ENCODE measurements at regions not wholly inside any gene's neighbourhood (a gene's known extent, or its start where the extent isn't known, plus 50 kb on each side); places are given as distances from the start of the nearest gene placed in this dataset.
"Not testable (repeated sequence)": the region's sequence is repeated elsewhere in the genome, so short reads cannot be mapped to it uniquely, and the experiment has no call there.

- DNase-seq, result no peak
Measured at GRCh38 chr2:22027345-22028005, 903.7 kb downstream of the TDRD15 start.

GRCh38 chr2:22035361-22035830 lies 911.6 kb downstream of the TDRD15 start:
- peak; percentile 71 for DNase-seq

- DNase-seq, result peak; percentile 63
Measured at GRCh38 chr2:22037274-22037673, 913.5 kb downstream of the TDRD15 start.

DNA sequence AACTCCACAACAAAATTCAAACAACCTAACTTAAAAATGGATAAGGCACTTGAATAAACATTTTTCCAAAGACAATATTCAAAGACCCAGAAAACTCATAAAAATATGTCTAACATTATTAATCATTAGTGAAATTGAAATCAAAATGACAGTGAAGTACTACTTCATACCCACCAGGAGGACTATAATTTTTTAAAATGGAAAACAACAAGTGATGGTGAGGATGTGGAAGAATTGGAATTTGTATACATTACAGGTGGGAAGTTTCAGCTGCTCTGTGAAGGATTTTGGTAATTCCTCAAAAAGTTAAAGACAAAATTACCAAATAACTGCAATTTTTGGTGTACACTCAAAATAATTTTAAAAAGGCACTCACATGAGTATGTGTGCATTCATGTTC lies 920.0 kb downstream of the TDRD15 start:
- no peak for DNase-seq

GRCh38 chr2:22055784-22056620 lies 932.2 kb downstream of the TDRD15 start:
- no peak for DNase-seq

DNA sequence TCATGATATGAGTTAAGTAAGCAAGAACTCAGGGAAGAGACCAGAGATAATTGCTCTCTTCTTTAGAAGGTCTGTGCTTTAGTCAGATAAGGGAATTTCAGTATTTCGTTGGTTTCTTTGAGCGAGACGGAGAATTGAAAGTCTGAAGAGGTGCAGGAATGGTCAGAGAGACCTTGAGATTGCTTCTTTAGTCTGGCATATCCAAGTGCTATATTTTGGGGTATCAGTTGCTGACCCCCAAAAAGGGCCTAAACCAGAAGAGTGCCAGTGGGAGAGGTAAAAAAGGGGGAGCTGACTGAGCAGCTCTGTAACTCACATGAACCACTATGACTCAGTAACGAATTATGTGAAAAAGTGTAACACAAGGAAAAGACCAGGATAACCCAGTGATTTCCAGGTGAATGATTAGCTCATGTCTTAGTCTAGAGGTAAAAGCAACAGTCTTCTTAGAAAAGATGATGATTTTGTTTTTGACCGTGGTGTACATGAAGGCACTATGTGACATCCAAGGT lies 932.9 kb downstream of the TDRD15 start:
- DNase-seq, result no peak

GRCh38 chr2:22062679-22063078 lies 938.9 kb downstream of the TDRD15 start:
- no peak for DNase-seq

DNA sequence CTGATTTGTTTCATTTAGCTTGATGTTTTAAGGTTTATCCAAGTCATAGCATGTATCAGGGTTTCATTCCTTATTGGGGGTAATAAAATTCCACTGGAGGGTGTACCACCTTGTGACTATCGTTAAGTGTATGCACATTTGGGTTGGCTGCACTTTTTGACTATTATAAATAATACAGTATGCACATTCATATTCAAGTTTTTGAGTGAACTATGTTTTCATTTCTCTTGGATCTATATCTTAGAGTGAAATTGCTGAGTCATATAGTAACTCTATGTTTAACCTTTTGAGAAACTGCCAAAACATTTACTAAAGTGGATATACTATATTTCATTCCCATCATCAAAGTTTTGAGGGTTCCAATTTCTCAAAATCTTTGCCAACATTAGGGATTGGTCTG lies 952.7 kb downstream of the TDRD15 start:
- DNase-seq, result no peak

- DNase-seq, result no peak
Measured at GRCh38 chr2:22078701-22079100, 954.9 kb downstream of the TDRD15 start.

DNA sequence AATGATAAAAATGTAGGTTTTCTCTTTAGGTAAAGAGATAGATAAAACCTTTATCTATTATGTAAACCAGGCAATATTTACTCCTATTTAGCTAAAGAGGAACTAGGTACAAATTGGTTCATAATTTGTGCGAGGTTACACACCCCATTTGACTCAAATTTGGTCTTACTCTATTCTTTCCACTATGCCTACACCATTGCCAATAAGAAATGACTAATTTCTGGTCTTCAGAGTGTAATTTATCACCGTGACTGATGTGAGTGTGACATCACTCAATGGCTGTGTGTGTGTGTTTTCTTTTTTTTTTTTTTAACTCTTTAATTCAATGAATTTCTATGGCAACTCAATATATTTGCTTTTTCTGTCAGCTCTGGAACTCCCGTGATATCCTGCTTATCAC lies 955.8 kb downstream of the TDRD15 start:
- no peak for DNase-seq

DNA sequence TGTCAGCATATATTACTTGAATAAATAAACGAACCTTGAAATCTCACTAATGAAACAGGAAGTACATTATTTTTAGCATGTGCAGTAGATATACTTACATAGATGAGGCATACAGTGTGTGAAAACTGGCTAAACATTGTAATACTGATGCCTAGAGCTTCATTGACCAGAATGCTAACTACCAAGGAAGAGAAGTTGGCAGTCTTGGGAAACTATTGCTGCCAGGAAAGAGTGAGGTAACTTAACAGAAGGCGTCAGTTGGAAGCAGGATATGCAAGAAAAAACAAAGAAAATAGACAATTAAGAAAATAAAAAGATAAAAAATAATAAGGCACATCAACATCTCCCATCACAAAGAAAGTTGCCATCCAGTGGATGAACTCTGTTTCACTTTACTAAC lies 963.0 kb downstream of the TDRD15 start:
- no peak for DNase-seq

- not testable (repeated sequence) for DNase-seq
Measured at GRCh38 chr2:22103617-22104016, 979.8 kb downstream of the TDRD15 start.

- DNase-seq, result no peak
Measured at GRCh38 chr2:22110244-22110651, 986.5 kb downstream of the TDRD15 start.

- no peak for DNase-seq
Measured at GRCh38 chr2:22124003-22124402, 1000.2 kb downstream of the TDRD15 start.

GRCh38 chr2:22126106-22126505 lies 1002.3 kb downstream of the TDRD15 start:
- no peak for DNase-seq

DNA sequence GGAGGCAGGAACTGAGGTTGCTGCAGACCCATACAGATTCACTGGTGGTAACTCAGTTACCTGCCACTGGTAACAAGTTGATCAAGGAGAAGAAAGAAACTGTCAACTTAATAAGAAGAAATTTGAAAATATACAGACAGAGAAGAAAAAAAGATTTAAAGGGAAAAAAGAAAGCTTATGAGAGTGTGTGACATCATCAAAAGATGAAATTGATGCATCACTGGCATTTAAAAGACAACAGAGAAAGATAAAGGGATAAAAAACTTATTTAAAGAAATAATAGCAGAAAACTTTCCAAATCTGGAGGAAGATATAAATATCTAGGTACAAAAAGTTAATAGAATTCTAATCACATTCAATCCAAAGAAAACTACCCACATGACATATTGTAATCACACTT lies 1003.2 kb downstream of the TDRD15 start:
- no peak for DNase-seq

GRCh38 chr2:22134421-22134820 lies 1010.7 kb downstream of the TDRD15 start:
- DNase-seq, result no peak

DNA sequence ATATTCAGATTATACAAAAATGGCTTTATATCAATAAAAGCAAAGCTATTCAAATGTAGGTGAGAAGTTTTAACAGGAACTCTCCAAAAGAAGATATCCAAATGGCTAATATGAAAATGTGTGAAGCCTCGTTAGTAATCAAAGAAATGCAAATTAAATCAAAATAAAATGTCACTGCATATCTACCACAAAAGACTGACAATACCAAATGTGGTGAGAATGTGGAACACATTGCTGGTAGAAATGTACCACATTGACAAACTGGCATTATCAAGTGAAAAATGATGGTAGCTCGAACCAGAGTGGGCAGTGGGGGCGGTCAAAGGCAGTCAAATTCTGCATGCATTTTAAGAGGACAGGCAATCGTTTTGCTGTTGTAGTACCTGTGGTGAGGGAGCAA lies 1012.7 kb downstream of the TDRD15 start:
- no peak for DNase-seq

DNA sequence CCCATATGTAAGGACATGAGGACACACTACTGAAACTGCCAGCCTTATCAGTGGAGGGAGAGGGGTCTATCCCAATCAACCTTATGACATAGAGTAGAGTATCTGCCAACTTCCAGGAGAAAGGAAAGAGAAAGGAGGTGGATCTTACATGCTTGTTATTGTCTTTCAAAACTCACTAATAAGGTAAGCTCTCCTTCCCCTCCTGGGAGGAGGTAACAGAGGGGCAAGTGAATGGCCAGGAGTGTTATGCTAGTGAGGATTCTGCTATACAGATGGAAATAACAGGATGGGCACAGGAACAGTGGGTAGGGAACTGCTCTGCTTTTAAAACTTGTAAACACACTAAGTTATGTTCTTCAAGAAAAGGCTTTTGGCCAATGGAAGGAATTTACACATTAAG lies 1020.1 kb downstream of the TDRD15 start:
- DNase-seq, result no peak

DNA sequence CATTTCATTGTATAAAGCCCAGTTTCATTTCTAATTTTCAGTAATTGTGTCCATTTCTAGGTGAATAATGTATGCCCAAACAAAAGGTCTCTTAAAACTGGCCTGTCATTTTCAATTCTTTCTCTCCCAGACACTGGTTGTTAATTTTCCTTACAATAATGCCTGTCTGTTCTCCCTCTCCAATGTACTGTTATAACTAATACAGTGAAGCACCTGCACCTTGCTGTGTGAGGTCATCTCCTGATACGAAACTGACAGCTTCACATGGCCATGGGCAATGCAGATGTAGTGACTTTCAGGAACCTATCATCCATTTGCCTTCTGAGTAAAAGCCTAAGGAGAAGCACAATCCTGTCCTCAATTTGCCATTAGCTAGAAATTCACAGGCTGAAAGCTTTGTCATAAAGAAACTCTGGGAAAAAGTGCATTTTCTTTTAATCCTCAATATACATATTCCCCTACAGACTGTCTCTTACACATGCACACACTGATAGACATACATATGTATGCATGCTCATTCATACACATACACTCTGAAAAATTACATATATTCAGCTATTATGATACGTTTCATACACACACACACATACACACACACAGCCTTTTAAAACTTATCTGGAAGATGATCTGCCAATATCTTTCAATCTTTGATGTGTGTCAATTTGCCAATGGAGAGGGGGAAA lies 1030.3 kb downstream of the TDRD15 start:
- DNase-seq, result no peak

GRCh38 chr2:22156661-22157060 lies 1032.9 kb downstream of the TDRD15 start:
- DNase-seq, result not testable (repeated sequence)

DNA sequence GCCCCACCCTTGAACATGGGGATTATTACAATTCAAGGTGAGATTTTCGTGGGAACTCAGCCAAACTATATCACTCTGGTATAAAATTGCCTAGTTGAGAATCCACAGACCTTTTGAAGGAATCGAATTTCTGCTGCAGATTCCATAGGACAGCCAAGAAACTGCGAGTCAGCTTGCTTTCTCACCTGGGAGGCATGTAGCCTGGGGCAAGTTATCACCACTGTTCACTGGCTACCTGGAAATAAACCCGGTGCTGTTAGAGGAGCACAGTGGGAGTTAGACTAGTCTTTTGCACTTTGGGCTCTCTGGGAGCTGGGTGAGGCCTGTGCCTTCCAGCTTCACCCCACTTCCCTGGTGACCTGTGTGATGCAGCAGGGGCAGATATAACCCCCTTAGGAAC lies 1043.5 kb downstream of the TDRD15 start:
- no peak for DNase-seq

DNA sequence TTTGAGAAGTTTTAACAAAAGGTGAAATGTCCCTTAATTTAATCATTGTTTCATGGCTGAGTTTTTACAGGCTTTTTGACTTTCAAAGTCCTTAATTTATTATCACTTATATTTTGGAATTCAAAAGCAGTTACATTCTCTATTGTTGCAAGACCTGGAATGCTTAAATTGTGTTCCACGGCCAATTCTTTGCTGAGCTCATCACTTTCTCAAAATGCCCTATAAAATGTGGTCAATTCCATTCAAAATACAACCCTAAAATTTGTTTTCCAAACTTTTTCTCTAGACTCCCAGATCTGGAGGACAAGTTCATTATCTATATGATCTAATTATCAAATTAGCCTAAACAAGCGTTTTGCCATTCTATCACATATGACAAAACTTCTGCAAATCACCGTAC lies 1051.2 kb downstream of the TDRD15 start:
- no peak for DNase-seq

- DNase-seq, result no peak
Measured at GRCh38 chr2:22185251-22185650, 1061.5 kb downstream of the TDRD15 start.

Measured in femur (tissue), 1 donor.